ENCODE measurements at regions not wholly inside any gene's neighbourhood (a gene's known extent, or its start where the extent isn't known, plus 50 kb on each side); places are given as distances from the start of the nearest gene placed in this dataset.

DNA sequence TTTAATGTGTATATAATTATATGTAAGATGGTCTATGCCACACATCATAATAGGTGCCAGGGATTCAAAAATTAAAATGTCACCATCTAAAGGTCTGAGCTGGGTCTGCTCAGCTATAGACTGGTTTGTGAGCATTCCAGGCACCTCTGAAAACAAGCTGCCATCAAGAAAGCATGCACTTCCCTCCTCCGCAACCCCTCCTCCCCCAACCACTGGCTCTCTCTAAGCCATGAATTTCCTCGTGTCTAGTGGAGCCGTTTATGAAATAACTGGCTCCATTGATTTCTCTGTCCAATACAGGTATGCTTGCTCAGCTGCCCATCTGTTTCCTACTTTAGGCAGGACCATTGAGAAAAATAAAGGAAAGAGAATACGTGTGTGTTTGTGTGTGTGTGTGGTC, 522.6 kb upstream of the PLXNA2 start:
- Histone ChIP-seq H3K4me3 (replicated peaks in 1 of 3; ENCODE audit: low read depth in 2 of 3, low read length in 3 of 3) (no peak overlapping the region), H3K36me3 (replicated peaks in 1 of 2; ENCODE audit: control insufficient read depth in 1 of 2, insufficient read depth in 2 of 2, low read length in 2 of 2) (no peaks in the 10 kb centered on the region), H3K79me2 (ENCODE audit: insufficient read depth, low read length) (no peaks in the 10 kb centered on the region), H3K27ac (ENCODE audit: low read depth in 1 of 2, low read length in 2 of 2) (no peak overlapping the region), H3K4me1 (ENCODE audit: control insufficient read depth in 1 of 2, insufficient read depth in 2 of 2, low read length in 2 of 2) (peaks cover 2 to 5% of the 10 kb centered on the region in 2 donors), H2AFZ (ENCODE audit: insufficient read depth, low read depth, low read length, poor library complexity, severe bottlenecking) (no peak overlapping the region), H3K9me3 (replicated peaks in 1 of 2; ENCODE audit: control insufficient read depth in 1 of 2, insufficient read depth in 1 of 2, low read length in 2 of 2) (no peaks in the 10 kb centered on the region), H3K27me3 (ENCODE audit: control insufficient read depth in 2 of 2, insufficient read depth in 2 of 2, low read length in 2 of 2) (no peaks in the 10 kb centered on the region), H3K4me2 (replicated peaks; ENCODE audit: extremely low read depth, low read length, poor library complexity, severe bottlenecking) (no peak overlapping the region), H3K9ac (ENCODE audit: insufficient read depth, low read length, poor library complexity, severe bottlenecking) (no peak overlapping the region), H4K20me1 (ENCODE audit: insufficient read depth, low read length) (no peaks in the 10 kb centered on the region)
- Mint-ChIP-seq H3K4me1 (peaks cover 9% of the 10 kb centered on the region), H3K27me3 (ENCODE audit: low read depth in 3 of 3) (peaks cover 0 to 2% (median 1%) of the 10 kb centered on the region in 3 donors), H3K27ac (peak overlapping the region in 1 of 7 donors; percentile 26), H3K4me3 (no peak overlapping the region), H3K36me3 (no peaks in the 10 kb centered on the region), H3K9me3 (peaks cover 0 to 2% (median 0%) of the 10 kb centered on the region in 7 donors)
- no peak for TF ChIP-seq CTCF (IDR thresholded peaks at IDR 0.05)
- intact Hi-C loops (cut with micrococcal nuclease) = no loop called here
- 56% methylated on average over 4 of the region's 4 CpGs for WGBS (ENCODE audit: insufficient coverage)
- DNase-seq = no peak

DNA sequence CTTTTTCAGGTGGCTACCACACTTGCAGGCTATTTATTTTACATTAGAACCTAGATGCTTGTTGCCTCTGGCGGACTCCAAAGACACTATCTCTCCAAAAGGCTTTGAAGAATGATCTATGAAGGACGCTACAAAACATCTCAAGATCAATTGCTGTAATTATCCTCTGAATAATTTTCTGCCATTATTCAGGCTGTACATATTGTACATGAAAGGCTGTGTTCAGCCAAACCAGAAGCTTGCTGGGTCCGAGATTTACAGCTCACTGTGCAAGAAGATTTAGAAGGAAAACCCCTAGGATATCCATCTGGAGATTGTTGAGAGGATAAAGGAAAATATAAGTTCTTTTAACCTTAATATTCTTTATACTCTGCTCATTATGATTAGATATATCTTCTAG, 523.6 kb upstream of the PLXNA2 start:
- 100% methylated on average over 1 of the region's 3 CpGs for WGBS (ENCODE audit: insufficient coverage)
- H3K36me3 ChIP-seq (replicated peaks in 1 of 2; ENCODE audit: control insufficient read depth in 1 of 2, insufficient read depth in 2 of 2, low read length in 2 of 2) = no peaks in the 10 kb centered on the region
- no peak for DNase-seq

More for the DNA sequence above, 523.6 kb upstream of the PLXNA2 start:
- no peak overlapping the region for H3K27ac ChIP-seq (ENCODE audit: low read depth in 1 of 2, low read length in 2 of 2)
- no peak overlapping the region for H3K4me3 ChIP-seq (replicated peaks in 1 of 3; ENCODE audit: low read depth in 2 of 3, low read length in 3 of 3)
- Mint-ChIP-seq H3K4me3 (no peak overlapping the region), H3K27me3 (ENCODE audit: low read depth in 3 of 3) (peaks cover 0 to 2% (median 1%) of the 10 kb centered on the region in 3 donors), H3K4me1 (peaks cover 8% of the 10 kb centered on the region), H3K9me3 (peaks cover 0 to 2% (median 0%) of the 10 kb centered on the region in 7 donors), H3K27ac (no peak overlapping the region), H3K36me3 (no peaks in the 10 kb centered on the region)
- intact Hi-C loops (cut with micrococcal nuclease) = no loop called here
- peaks cover 2 to 5% of the 10 kb centered on the region in 2 donors for H3K4me1 ChIP-seq (ENCODE audit: control insufficient read depth in 1 of 2, insufficient read depth in 2 of 2, low read length in 2 of 2)
- no peak overlapping the region for H3K4me2 ChIP-seq (replicated peaks; ENCODE audit: extremely low read depth, low read length, poor library complexity, severe bottlenecking)
- no peak overlapping the region for H2AFZ ChIP-seq (ENCODE audit: insufficient read depth, low read depth, low read length, poor library complexity, severe bottlenecking)
- TF ChIP-seq CTCF (IDR thresholded peaks at IDR 0.05) = no peak
- no peak overlapping the region for H3K9ac ChIP-seq (ENCODE audit: insufficient read depth, low read length, poor library complexity, severe bottlenecking)
- H3K27me3 ChIP-seq (ENCODE audit: control insufficient read depth in 2 of 2, insufficient read depth in 2 of 2, low read length in 2 of 2) = no peaks in the 10 kb centered on the region
- H4K20me1 ChIP-seq (ENCODE audit: insufficient read depth, low read length) = no peaks in the 10 kb centered on the region
- no peaks in the 10 kb centered on the region for H3K9me3 ChIP-seq (replicated peaks in 1 of 2; ENCODE audit: control insufficient read depth in 1 of 2, insufficient read depth in 1 of 2, low read length in 2 of 2)
- H3K79me2 ChIP-seq (ENCODE audit: insufficient read depth, low read length) = no peaks in the 10 kb centered on the region
